ENCODE measurements at regions not wholly inside any gene's neighbourhood (a gene's known extent, or its start where the extent isn't known, plus 50 kb on each side); places are given as distances from the start of the nearest gene placed in this dataset.

GRCh38 chr1:235002706-235003300 lies 125.8 kb downstream of the TOMM20 start:
- H3K4me3 ChIP-seq (ENCODE audit: insufficient read depth, low read depth, low read length, poor library complexity, severe bottlenecking) = no peak overlapping the region
- no peaks in the 10 kb centered on the region for H3K27me3 ChIP-seq (replicated peaks; ENCODE audit: control insufficient read depth, insufficient read depth, low read length, poor library complexity, severe bottlenecking)
- H3K36me3 ChIP-seq (ENCODE audit: control insufficient read depth, insufficient read depth, low read length) = no peaks in the 10 kb centered on the region
- no peaks in the 10 kb centered on the region for H3K4me1 ChIP-seq (ENCODE audit: control insufficient read depth, insufficient read depth, low read length, poor library complexity, severe bottlenecking)
- H3K9me3 ChIP-seq (ENCODE audit: control insufficient read depth, low read length) = no peaks in the 10 kb centered on the region
- no peak overlapping the region for H3K27ac ChIP-seq (ENCODE audit: insufficient read depth, low read length, poor library complexity, severe bottlenecking)
- no peak for DNase-seq

DNA sequence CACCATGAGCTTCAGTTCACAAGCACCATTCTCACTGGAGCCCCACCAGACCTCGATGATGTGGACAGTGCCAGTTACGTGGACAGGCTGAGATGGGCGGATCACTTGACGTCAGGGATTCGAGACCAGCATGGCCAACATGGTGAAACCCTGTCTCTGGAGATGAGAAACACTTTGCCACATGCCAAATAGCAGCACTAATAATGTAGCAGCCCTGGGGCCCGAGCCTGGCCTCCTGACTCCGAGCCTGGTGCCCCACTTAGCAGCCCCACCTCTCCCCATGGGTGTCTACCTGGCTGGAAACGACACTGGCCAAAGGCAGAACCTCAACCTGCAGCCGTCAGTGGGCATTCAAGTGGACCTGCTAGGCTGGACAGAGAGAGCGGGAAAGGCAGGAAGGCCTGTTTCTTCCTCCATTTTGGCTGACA lies 129.1 kb downstream of the TOMM20 start:
- Histone ChIP-seq H3K4me1 (ENCODE audit: control insufficient read depth, insufficient read depth, low read length, poor library complexity, severe bottlenecking) (no peaks in the 10 kb centered on the region), H3K9me3 (ENCODE audit: control insufficient read depth, low read length) (no peaks in the 10 kb centered on the region), H3K27me3 (replicated peaks; ENCODE audit: control insufficient read depth, insufficient read depth, low read length, poor library complexity, severe bottlenecking) (no peaks in the 10 kb centered on the region), H3K36me3 (ENCODE audit: control insufficient read depth, insufficient read depth, low read length) (no peaks in the 10 kb centered on the region), H3K4me3 (ENCODE audit: insufficient read depth, low read depth, low read length, poor library complexity, severe bottlenecking) (no peak overlapping the region), H3K27ac (ENCODE audit: insufficient read depth, low read length, poor library complexity, severe bottlenecking) (no peak overlapping the region)
- DNase-seq = no peak

GRCh38 chr1:234997896-234998741 lies 130.5 kb downstream of the TOMM20 start:
- DNase-seq = no peak
- Histone ChIP-seq H3K27ac (ENCODE audit: insufficient read depth, low read length, poor library complexity, severe bottlenecking) (no peak overlapping the region), H3K4me3 (ENCODE audit: insufficient read depth, low read depth, low read length, poor library complexity, severe bottlenecking) (no peak overlapping the region), H3K4me1 (ENCODE audit: control insufficient read depth, insufficient read depth, low read length, poor library complexity, severe bottlenecking) (no peaks in the 10 kb centered on the region), H3K36me3 (ENCODE audit: control insufficient read depth, insufficient read depth, low read length) (no peaks in the 10 kb centered on the region), H3K27me3 (replicated peaks; ENCODE audit: control insufficient read depth, insufficient read depth, low read length, poor library complexity, severe bottlenecking) (no peaks in the 10 kb centered on the region), H3K9me3 (ENCODE audit: control insufficient read depth, low read length) (no peaks in the 10 kb centered on the region)

- Histone ChIP-seq H3K4me3 (ENCODE audit: insufficient read depth, low read depth, low read length, poor library complexity, severe bottlenecking) (no peak overlapping the region), H3K27me3 (replicated peaks; ENCODE audit: control insufficient read depth, insufficient read depth, low read length, poor library complexity, severe bottlenecking) (no peaks in the 10 kb centered on the region), H3K36me3 (ENCODE audit: control insufficient read depth, insufficient read depth, low read length) (no peaks in the 10 kb centered on the region), H3K4me1 (ENCODE audit: control insufficient read depth, insufficient read depth, low read length, poor library complexity, severe bottlenecking) (no peaks in the 10 kb centered on the region), H3K27ac (ENCODE audit: insufficient read depth, low read length, poor library complexity, severe bottlenecking) (no peak overlapping the region), H3K9me3 (ENCODE audit: control insufficient read depth, low read length) (no peaks in the 10 kb centered on the region)
- DNase-seq = no peak
Measured at GRCh38 chr1:234997201-234997895, 131.3 kb downstream of the TOMM20 start.

DNA sequence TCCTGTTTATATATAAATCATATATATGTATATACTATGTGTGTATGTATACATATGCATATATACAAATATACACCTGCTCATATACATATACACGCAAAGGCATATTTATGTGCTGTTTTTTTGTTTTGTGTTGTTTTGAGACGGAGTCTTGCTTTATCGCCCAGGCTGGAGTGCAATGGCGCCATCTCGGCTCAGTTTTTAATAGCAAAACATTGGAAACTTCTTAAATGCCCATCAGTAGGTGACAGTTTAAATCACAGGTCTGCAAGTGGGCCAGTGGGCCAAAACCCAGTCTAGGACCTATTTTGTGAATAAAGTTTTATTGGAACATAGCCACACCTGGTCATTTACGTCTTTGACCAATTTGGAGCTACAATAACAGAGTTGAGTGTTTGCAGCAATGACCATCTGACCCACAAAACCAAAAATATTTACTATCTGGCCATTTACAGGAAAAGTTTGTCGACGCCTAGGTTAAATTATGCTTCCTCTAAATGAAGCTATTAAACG lies 132.3 kb downstream of the TOMM20 start:
- H3K4me3 ChIP-seq (ENCODE audit: insufficient read depth, low read depth, low read length, poor library complexity, severe bottlenecking) = no peak overlapping the region
- no peak overlapping the region for H3K27ac ChIP-seq (ENCODE audit: insufficient read depth, low read length, poor library complexity, severe bottlenecking)
- no peaks in the 10 kb centered on the region for H3K9me3 ChIP-seq (ENCODE audit: control insufficient read depth, low read length)
- H3K36me3 ChIP-seq (ENCODE audit: control insufficient read depth, insufficient read depth, low read length) = no peaks in the 10 kb centered on the region
- no peaks in the 10 kb centered on the region for H3K4me1 ChIP-seq (ENCODE audit: control insufficient read depth, insufficient read depth, low read length, poor library complexity, severe bottlenecking)
- H3K27me3 ChIP-seq (replicated peaks; ENCODE audit: control insufficient read depth, insufficient read depth, low read length, poor library complexity, severe bottlenecking) = no peaks in the 10 kb centered on the region
- no peak for DNase-seq

GRCh38 chr1:234994436-234995295 lies 134.0 kb downstream of the TOMM20 start:
- Histone ChIP-seq H3K36me3 (ENCODE audit: control insufficient read depth, insufficient read depth, low read length) (no peaks in the 10 kb centered on the region), H3K9me3 (ENCODE audit: control insufficient read depth, low read length) (no peaks in the 10 kb centered on the region), H3K27ac (ENCODE audit: insufficient read depth, low read length, poor library complexity, severe bottlenecking) (no peak overlapping the region), H3K27me3 (replicated peaks; ENCODE audit: control insufficient read depth, insufficient read depth, low read length, poor library complexity, severe bottlenecking) (no peaks in the 10 kb centered on the region), H3K4me3 (ENCODE audit: insufficient read depth, low read depth, low read length, poor library complexity, severe bottlenecking) (no peak overlapping the region), H3K4me1 (ENCODE audit: control insufficient read depth, insufficient read depth, low read length, poor library complexity, severe bottlenecking) (no peaks in the 10 kb centered on the region)
- no peak for DNase-seq

- peaks cover 4% of the 10 kb centered on the region for H3K4me1 ChIP-seq (ENCODE audit: control insufficient read depth, insufficient read depth, low read length, poor library complexity, severe bottlenecking)
Measured at GRCh38 chr1:234992065-234992464, 136.6 kb downstream of the TOMM20 start.

DNA sequence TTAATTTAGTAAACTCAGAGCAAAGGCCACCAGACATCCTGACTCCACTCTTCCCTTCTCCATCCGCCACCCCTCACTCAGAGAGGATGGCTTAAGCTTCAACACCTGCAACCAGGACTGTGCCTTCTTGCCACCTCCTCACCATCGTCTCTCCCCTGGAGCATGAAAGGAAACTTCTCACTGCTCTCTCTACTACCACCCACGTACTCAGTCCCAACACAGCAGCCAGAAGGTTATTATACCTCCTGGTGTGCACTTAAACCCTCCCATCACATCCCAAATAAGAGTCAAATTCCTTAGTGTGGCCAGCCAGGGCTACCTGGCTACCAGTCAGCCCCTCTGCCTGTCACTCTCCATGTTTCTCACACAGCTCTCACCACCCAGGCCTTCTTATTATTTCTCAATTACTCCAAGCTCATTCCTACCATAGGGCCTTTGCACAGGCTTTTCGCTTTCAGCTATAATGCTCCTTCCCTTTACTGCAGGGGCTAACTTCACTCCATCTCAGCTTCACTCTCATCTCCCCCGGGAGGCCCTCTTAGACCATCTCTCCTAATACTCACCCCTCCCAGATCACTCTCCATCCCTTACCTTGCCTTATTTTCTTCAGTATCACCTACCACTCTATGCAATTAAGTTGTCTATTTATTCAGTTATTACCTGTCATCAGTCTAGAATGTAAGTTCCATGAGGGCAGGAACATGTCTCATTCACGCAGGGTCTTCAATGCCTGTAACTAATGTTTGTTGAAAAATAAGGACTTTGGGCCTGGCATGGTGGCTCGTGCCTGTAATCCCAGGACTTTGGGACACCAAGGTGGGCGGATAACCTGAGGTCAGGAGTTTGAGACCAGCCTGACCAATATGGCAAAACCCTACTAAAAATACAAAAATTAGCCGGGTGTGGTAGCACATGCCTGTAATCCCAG lies 137.5 kb downstream of the TOMM20 start:
- Histone ChIP-seq H3K9me3 (ENCODE audit: control insufficient read depth, low read length) (no peaks in the 10 kb centered on the region), H3K4me3 (ENCODE audit: insufficient read depth, low read depth, low read length, poor library complexity, severe bottlenecking) (no peak overlapping the region)
- no peak for DNase-seq

More at GRCh38 chr1:234992065-234992464, 136.6 kb downstream of the TOMM20 start:
- Histone ChIP-seq H3K9me3 (ENCODE audit: control insufficient read depth, low read length) (no peaks in the 10 kb centered on the region), H3K27me3 (replicated peaks; ENCODE audit: control insufficient read depth, insufficient read depth, low read length, poor library complexity, severe bottlenecking) (no peaks in the 10 kb centered on the region), H3K27ac (ENCODE audit: insufficient read depth, low read length, poor library complexity, severe bottlenecking) (no peak overlapping the region), H3K4me3 (ENCODE audit: insufficient read depth, low read depth, low read length, poor library complexity, severe bottlenecking) (no peak overlapping the region), H3K36me3 (ENCODE audit: control insufficient read depth, insufficient read depth, low read length) (no peaks in the 10 kb centered on the region)
- DNase-seq = no peak

GRCh38 chr1:234990328-234990675 lies 138.3 kb downstream of the TOMM20 start:
- no peaks in the 10 kb centered on the region for H3K36me3 ChIP-seq (ENCODE audit: control insufficient read depth, insufficient read depth, low read length)
- peaks cover 11% of the 10 kb centered on the region for H3K4me1 ChIP-seq (ENCODE audit: control insufficient read depth, insufficient read depth, low read length, poor library complexity, severe bottlenecking)
- H3K4me3 ChIP-seq (ENCODE audit: insufficient read depth, low read depth, low read length, poor library complexity, severe bottlenecking) = no peak overlapping the region
- no peak for DNase-seq
- no peaks in the 10 kb centered on the region for H3K9me3 ChIP-seq (ENCODE audit: control insufficient read depth, low read length)
- H3K27me3 ChIP-seq (replicated peaks; ENCODE audit: control insufficient read depth, insufficient read depth, low read length, poor library complexity, severe bottlenecking) = no peaks in the 10 kb centered on the region
- no peak overlapping the region for H3K27ac ChIP-seq (ENCODE audit: insufficient read depth, low read length, poor library complexity, severe bottlenecking)

More for the DNA sequence above, 137.5 kb downstream of the TOMM20 start:
- Histone ChIP-seq H3K27me3 (replicated peaks; ENCODE audit: control insufficient read depth, insufficient read depth, low read length, poor library complexity, severe bottlenecking) (no peaks in the 10 kb centered on the region), H3K4me1 (ENCODE audit: control insufficient read depth, insufficient read depth, low read length, poor library complexity, severe bottlenecking) (peaks cover 11% of the 10 kb centered on the region), H3K36me3 (ENCODE audit: control insufficient read depth, insufficient read depth, low read length) (no peaks in the 10 kb centered on the region), H3K27ac (ENCODE audit: insufficient read depth, low read length, poor library complexity, severe bottlenecking) (no peak overlapping the region)

Measured in effector memory CD4-positive, alpha-beta T cell (primary cell).